IPS-15b (cell line): ENCODE measurements at regions not wholly inside any gene's neighbourhood (a gene's known extent, or its start where the extent isn't known, plus 50 kb on each side); places are given as distances from the start of the nearest gene placed in this dataset.

ENCODE experiments used
- H3K27me3 ChIP-seq: one replicate; pipeline ENCODE4 v1.6.1; 2013; ENCODE audit warnings: low read length; ENCODE audit not compliant: control insufficient read depth, insufficient read depth
- H3K36me3 ChIP-seq: one replicate; pipeline ENCODE4 v1.6.1; 2013; ENCODE audit warnings: low read length; ENCODE audit not compliant: control insufficient read depth, insufficient read depth
- H3K4me1 ChIP-seq: one replicate; pipeline ENCODE4 v1.6.1; 2013; ENCODE audit warnings: mild to moderate bottlenecking, low read length; ENCODE audit not compliant: control insufficient read depth, insufficient read depth
- H3K4me3 ChIP-seq: one replicate; pipeline ENCODE4 v1.5.1; 2013; ENCODE audit warnings: low read depth, low read length
- H3K9ac ChIP-seq: one replicate; pipeline ENCODE4 v1.6.1; 2013; ENCODE audit warnings: low read depth, mild to moderate bottlenecking, low read length
- H3K9me3 ChIP-seq: one replicate; pipeline ENCODE4 v1.6.1; 2013; ENCODE audit warnings: mild to moderate bottlenecking, low read length; ENCODE audit not compliant: control insufficient read depth, insufficient read depth

DNA sequence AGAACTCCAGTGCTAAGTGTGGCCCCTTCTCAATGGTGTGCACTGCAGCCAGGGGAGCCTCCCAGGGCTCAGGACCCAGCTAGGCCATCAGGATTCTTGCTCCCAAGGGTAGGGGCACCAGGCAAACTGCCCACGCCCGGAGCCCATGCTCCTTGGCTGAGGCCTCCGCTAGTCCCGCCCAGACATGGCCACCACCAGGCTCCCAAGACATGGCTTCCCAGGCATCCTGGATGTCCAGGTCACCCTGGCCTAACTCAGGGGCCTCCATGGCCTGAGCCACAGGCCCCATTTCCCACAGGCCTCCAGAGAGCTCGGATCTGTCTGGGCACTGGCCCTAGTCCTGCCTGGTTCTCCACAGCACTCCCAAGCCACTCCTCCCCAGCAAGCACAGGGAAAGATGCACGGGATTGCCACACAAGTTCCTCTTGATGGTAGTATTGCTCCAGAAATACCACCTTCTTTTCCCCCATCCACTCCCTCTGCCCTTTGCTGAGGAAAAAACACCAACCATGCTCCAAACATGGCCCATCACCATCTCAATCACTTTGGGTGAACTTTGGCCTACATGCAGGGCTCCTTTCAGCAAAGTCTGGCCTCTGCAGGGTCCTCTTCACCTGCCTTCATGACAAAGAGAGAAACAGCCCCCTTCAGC is 274.7 kb upstream of the AGTR2 start:
- Histone ChIP-seq H3K9me3 (no peaks in the 10 kb centered on the region), H3K36me3 (peaks cover 7% of the 10 kb centered on the region), H3K4me1 (peaks cover 10% of the 10 kb centered on the region), H3K4me3 (no peak overlapping the region), H3K27me3 (no peaks in the 10 kb centered on the region), H3K9ac (no peak overlapping the region)

DNA sequence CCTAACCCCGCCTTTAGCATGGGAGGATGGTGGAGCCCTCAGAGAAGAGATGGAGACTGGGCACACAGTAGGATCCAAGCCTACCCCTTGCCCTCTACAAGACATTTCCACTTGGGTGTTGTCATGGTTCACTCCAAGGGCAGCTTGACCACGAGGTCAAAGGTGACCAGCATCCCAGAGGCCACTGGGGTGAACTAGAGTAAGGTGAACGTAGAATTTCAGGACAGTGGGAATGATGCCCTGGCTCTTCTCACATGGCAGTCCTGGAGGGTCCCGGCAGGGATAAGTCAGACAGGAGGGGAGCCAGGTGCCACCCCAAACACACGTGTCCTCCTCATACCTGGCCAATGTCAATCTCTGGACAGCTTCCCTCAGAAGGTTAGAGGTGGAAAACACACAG is 274.2 kb upstream of the AGTR2 start:
- Histone ChIP-seq H3K36me3 (peaks cover 7% of the 10 kb centered on the region), H3K9ac (no peak overlapping the region), H3K4me3 (no peak overlapping the region), H3K9me3 (no peaks in the 10 kb centered on the region), H3K4me1 (peaks cover 10% of the 10 kb centered on the region), H3K27me3 (no peaks in the 10 kb centered on the region)

DNA sequence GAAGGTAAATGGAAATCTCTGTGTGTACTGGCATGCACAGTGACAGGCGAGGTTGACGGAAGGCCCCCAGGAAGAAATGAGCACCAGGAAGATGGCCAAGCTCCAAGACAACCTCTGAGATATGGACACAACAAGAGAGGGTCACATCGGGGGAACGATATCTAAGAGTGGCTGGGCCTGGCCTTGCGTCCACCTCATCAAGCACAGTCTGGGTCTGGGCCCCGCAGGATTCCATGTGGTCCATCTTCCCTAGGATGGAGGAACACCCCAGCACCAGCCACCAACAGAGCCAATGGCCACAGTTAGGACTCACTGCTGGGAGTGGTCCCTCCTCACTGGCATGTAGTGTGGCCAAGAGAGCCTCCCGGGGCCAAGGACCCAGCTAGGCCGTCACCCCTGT is 272.6 kb upstream of the AGTR2 start:
- Histone ChIP-seq H3K36me3 (peaks cover 10% of the 10 kb centered on the region), H3K27me3 (no peaks in the 10 kb centered on the region), H3K9me3 (no peaks in the 10 kb centered on the region), H3K9ac (no peak overlapping the region), H3K4me1 (peaks cover 8% of the 10 kb centered on the region), H3K4me3 (no peak overlapping the region)

DNA sequence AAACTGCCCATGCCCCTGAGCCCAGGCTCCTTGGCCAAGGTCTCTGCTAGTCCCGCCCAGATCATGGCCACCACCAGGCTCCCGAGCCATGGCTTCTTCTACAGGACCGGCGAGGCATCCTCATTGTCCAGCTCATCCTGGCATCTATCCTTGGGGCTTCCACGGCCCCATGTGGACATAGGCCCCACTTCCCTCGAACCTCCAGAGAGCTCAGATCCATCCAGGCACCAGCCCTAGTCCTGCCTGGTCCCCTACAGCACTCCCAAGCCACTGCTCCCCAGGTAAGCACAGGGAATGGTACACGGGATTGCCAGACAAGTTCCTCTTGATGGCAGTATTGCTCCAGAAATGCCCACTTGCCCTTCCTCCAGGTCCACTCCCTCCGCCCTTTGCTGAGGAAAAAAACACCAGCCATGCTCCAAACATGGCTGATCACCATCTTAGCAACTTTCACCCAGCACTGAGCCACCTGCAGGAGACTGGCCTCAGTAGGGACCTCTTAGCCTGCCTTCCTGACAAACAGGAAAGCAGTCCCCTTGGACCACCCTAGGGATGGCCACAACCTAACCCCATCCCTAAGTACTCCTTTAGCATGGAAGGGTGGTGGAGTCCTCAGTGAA is 272.1 kb upstream of the AGTR2 start:
- Histone ChIP-seq H3K4me3 (no peak overlapping the region), H3K4me1 (peaks cover 3% of the 10 kb centered on the region)

DNA sequence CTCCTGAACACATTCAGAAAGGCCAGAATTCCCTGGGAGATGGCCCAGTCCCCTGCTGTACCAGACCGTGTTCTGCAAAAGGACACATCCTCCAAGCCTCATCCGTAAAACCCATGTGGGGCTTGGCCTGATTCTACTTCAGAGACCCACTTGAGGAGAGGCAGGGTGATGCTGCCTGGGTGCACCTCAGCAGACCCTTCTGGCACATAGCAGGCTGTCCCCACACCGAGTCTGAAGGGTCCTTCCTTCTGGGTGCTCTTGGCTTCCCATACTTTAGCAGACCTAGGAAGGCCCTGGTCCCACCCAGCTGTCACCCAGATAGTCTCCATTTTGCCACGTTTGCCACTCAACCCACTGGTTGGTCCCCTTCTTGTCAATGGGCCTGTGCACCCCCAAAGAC is 270.1 kb upstream of the AGTR2 start:
- no peaks in the 10 kb centered on the region for H3K4me1 ChIP-seq
- H3K9me3 ChIP-seq = no peaks in the 10 kb centered on the region
- H3K4me3 ChIP-seq = no peak overlapping the region
- no peaks in the 10 kb centered on the region for H3K27me3 ChIP-seq
- H3K36me3 ChIP-seq = peaks cover 7% of the 10 kb centered on the region
- H3K9ac ChIP-seq = no peak overlapping the region

More for the DNA sequence above, 272.1 kb upstream of the AGTR2 start:
- Histone ChIP-seq H3K36me3 (peaks cover 10% of the 10 kb centered on the region), H3K27me3 (no peaks in the 10 kb centered on the region), H3K9ac (no peak overlapping the region), H3K9me3 (no peaks in the 10 kb centered on the region)

DNA sequence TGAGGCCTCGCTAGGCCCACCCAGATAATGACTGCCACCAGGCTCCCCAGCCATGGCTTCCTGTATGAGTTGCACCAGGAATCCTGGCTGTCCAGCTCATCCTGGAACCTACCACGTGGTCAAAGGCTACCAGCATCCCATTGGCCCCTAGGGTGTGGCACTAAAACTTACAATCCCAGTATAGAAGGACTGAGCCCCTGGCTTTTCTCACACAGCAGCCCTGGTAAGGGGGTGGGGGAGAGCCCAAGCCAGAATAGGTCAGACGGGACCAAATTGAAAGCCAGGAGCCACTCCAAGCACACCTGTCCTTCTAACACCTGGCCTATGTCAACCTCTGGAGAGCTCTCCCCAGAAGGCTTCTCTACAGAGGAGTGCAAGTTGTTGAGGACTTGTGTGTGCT is 269.3 kb upstream of the AGTR2 start:
- Histone ChIP-seq H3K36me3 (peaks cover 7% of the 10 kb centered on the region), H3K4me3 (no peak overlapping the region), H3K27me3 (no peaks in the 10 kb centered on the region), H3K9ac (no peak overlapping the region), H3K4me1 (no peaks in the 10 kb centered on the region), H3K9me3 (no peaks in the 10 kb centered on the region)

DNA sequence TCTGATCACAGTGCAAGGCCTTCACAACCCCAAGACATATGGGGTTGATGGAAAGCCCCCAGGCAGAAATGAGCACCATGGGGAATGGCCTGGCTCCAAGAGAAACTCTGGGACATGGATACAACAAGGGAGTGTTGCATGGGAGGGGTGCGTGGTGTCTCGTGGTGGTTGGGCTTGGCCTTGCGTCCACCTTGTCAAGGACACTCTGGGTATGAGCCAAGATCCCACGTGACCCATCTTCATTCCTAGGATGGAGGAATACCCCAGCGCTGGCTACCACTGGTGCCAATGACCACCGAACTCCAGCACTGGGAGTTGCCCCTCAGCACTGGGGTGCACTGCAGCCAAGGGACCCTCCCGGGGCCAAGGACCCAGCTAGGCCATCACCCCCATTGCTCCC is 267.5 kb upstream of the AGTR2 start:
- no peaks in the 10 kb centered on the region for H3K9me3 ChIP-seq
- H3K4me1 ChIP-seq = no peaks in the 10 kb centered on the region
- no peak overlapping the region for H3K4me3 ChIP-seq
- H3K27me3 ChIP-seq = no peaks in the 10 kb centered on the region
- no peak overlapping the region for H3K9ac ChIP-seq
- peaks cover 7% of the 10 kb centered on the region for H3K36me3 ChIP-seq

DNA sequence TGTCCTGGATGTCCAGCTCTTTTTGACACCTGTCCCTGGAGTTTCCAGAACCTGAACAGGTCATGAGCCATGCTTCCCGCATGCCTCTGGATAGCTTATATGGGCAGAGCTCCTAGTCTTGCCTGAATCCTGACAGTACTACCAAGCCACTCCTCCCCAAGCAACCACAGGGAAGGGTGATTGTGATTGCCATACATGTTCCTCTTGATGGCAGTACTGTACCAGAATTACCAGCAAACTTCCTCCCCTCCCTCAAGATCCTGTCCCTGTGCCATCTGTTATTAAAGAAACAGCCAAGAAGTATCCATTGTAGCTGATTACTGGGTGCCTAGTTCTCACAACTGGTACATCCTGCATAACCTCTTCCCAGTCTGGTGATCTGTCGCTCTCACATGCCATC is 264.3 kb upstream of the AGTR2 start:
- no peak overlapping the region for H3K4me3 ChIP-seq
- H3K36me3 ChIP-seq = peaks cover 3% of the 10 kb centered on the region
- no peak overlapping the region for H3K9ac ChIP-seq
- H3K4me1 ChIP-seq = peaks cover 6% of the 10 kb centered on the region
- H3K27me3 ChIP-seq = no peaks in the 10 kb centered on the region
- no peaks in the 10 kb centered on the region for H3K9me3 ChIP-seq

DNA sequence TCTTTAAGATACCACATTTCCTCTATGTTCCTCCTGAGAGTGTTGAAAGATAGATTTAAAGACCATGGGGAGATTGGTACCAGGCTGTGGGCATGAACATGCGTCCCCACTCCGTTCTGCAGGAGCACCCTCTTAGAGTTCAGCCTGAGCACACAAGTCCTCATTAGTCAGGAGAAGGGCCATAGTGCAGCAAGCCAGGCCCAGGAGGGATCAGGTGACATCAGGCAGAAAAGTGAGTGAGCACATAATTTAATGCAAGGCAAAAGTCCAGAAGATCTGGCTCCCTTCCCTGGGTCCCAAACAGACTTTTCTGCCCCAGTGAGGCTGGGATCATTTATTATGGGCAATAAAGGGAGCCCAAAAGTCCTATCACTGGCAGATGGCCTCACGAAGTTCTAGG is 263.7 kb upstream of the AGTR2 start:
- Histone ChIP-seq H3K9me3 (no peaks in the 10 kb centered on the region), H3K9ac (no peak overlapping the region), H3K4me3 (no peak overlapping the region), H3K27me3 (no peaks in the 10 kb centered on the region), H3K4me1 (peaks cover 6% of the 10 kb centered on the region), H3K36me3 (peaks cover 3% of the 10 kb centered on the region)

DNA sequence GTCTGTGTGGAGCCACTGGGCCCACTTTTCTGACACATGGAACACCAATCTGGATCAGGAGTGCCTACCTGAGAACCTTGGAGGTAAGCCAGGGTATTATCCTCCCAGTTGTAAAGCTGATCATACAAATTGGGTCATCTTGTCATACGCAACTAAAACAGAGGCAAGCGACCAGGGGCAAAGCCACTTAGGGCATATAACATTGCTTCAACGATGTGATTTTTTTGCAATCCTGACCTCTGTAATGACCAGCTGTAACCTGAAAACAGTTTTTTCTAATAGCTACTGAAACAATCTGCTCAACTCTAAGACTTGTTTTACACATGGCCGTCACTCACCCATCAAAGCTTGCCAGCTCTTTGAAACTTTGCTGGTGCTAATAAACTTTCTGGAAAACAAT is 261.5 kb upstream of the AGTR2 start:
- Histone ChIP-seq H3K4me3 (no peak overlapping the region), H3K27me3 (no peaks in the 10 kb centered on the region), H3K9me3 (no peaks in the 10 kb centered on the region), H3K36me3 (no peaks in the 10 kb centered on the region), H3K4me1 (peaks cover 17% of the 10 kb centered on the region), H3K9ac (no peak overlapping the region)

DNA sequence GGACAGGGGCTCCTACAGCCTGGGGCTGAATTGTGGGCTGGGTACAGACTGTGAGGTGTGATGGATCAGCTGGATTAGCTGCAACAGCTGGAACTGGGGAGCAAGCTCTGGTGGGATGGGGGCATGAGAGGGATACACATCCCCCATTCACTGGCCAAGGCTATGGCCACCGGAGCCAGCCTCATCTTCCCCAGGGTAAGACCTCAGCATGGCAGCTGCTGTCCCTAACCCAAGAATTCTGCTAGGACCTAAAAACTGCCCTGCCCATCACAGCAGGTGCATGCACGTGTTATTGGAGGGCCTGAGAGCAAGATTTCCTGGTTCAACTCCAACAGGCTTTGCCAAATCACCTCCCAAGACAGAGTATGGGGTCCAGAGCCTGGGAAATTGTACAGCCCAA is 258.6 kb upstream of the AGTR2 start:
- peaks cover 24% of the 10 kb centered on the region for H3K4me1 ChIP-seq
- H3K36me3 ChIP-seq = no peaks in the 10 kb centered on the region
- H3K9me3 ChIP-seq = no peaks in the 10 kb centered on the region
- no peak overlapping the region for H3K4me3 ChIP-seq
- H3K27me3 ChIP-seq = no peaks in the 10 kb centered on the region
- H3K9ac ChIP-seq = no peak overlapping the region

DNA sequence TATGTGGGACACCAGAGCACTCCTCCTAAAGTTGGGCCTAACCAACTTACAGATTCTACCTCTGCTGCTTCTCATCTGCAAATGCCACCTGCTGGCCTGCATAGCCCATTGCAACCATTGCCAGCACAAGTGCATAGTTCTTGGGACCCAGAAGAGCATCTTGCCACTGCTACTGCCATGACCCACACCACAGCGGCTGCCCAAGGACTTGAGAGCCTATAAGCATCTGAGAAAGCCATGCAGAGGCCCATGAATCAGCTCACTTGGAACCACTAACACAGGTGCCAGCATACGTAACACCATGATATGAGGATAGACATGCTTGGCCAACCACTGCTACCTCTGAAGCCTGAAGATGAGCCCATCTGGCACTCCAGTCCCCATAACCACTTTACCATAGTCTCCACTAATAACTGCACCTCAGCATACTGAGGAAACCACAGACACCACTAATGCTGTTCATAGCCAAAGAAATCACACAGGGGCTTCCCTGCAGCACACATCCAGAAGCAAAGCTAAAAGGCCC is 258.1 kb upstream of the AGTR2 start:
- no peak overlapping the region for H3K4me3 ChIP-seq
- H3K27me3 ChIP-seq = no peaks in the 10 kb centered on the region
- H3K9me3 ChIP-seq = no peaks in the 10 kb centered on the region
- H3K36me3 ChIP-seq = no peaks in the 10 kb centered on the region
- H3K9ac ChIP-seq = no peak overlapping the region
- H3K4me1 ChIP-seq = peaks cover 24% of the 10 kb centered on the region
